ENCODE measurements at regions not wholly inside any gene's neighbourhood (a gene's known extent, or its start where the extent isn't known, plus 50 kb on each side); places are given as distances from the start of the nearest gene placed in this dataset.
"Not testable (repeated sequence)": the region's sequence is repeated elsewhere in the genome, so short reads cannot be mapped to it uniquely, and the experiment has no call there.

- not testable (repeated sequence) for TF ChIP-seq CTCF (conservative IDR thresholded peaks at IDR 0.05; ENCODE audit: low read depth, low read length); USF2 (IDR thresholded peaks at IDR 0.05; ENCODE audit: low read depth, low read length); MXI1 (IDR thresholded peaks at IDR 0.05; ENCODE audit: borderline replicate concordance, low read depth, low read length); POLR2A (IDR thresholded peaks at IDR 0.05; ENCODE audit: low read depth, low read length); ELK1 (IDR thresholded peaks at IDR 0.05; ENCODE audit: borderline replicate concordance, low read depth, low read length); RAD21 (IDR thresholded peaks at IDR 0.05; ENCODE audit: low read length); CHD1 (IDR thresholded peaks at IDR 0.05; ENCODE audit: low read depth, low read length); BHLHE40 (IDR thresholded peaks at IDR 0.05; ENCODE audit: low read depth, low read length); MAFK (IDR thresholded peaks at IDR 0.05; ENCODE audit: low read depth, low read length); SMC3 (IDR thresholded peaks at IDR 0.05; ENCODE audit: low read depth, low read length); NFE2L2 (IDR thresholded peaks at IDR 0.05; ENCODE audit: low read depth, low read length)
These were observed 150.6 kb downstream of the NBPF8 start for GRCh38 chr1:120565396-120565795.

All from IMR-90 (cell line).